ENCODE measurements at regions not wholly inside any gene's neighbourhood (a gene's known extent, or its start where the extent isn't known, plus 50 kb on each side); places are given as distances from the start of the nearest gene placed in this dataset.
"Not testable (repeated sequence)": the region's sequence is repeated elsewhere in the genome, so short reads cannot be mapped to it uniquely, and the experiment has no call there.

GRCh38 chr7:79515358-79515757 lies 61.9 kb upstream of the MAGI2 start:
- H3K27ac Mint-ChIP-seq, result no peak overlapping the region
- DNase-seq, result no peak
- intact Hi-C loops (cut with micrococcal nuclease), result no loop called here

DNA sequence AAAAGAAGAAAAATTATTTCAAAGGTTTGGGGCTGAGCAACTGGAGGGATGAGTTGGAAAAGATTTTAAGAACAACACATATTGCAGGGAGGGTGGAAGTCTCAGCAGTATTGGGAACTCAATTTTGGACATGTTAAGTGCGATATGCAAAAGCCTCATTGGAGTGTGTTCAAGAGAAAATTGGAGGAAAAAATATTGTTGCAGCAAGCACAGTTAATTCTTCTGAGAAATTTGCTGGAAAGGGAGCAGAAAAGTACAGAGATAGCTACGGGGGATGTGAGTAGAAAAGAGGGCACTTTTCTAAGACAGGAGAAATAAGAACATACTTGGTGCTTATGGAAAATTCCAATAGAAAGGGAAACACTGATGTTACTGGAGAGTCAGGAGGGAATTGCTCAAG lies 59.8 kb upstream of the MAGI2 start:
- no peak overlapping the region for H3K27ac Mint-ChIP-seq
- H3K9me3 Mint-ChIP-seq, result no peaks in the 10 kb centered on the region
- intact Hi-C loops (cut with micrococcal nuclease), result no loop called here
- no peaks in the 10 kb centered on the region for H3K4me1 Mint-ChIP-seq
- no peak overlapping the region for H3K4me3 Mint-ChIP-seq
- H3K36me3 Mint-ChIP-seq (ENCODE audit: low read depth), result no peaks in the 10 kb centered on the region
- no peaks in the 10 kb centered on the region for H3K27me3 Mint-ChIP-seq
- DNase-seq, result no peak

More at GRCh38 chr7:79515358-79515757, 61.9 kb upstream of the MAGI2 start:
- Mint-ChIP-seq H3K27me3 (no peaks in the 10 kb centered on the region), H3K4me1 (no peaks in the 10 kb centered on the region), H3K4me3 (no peak overlapping the region), H3K9me3 (no peaks in the 10 kb centered on the region), H3K36me3 (ENCODE audit: low read depth) (no peaks in the 10 kb centered on the region)

GRCh38 chr7:79512261-79512660 lies 58.8 kb upstream of the MAGI2 start:
- H3K4me3 Mint-ChIP-seq, result no peak overlapping the region
- no peaks in the 10 kb centered on the region for H3K4me1 Mint-ChIP-seq

DNA sequence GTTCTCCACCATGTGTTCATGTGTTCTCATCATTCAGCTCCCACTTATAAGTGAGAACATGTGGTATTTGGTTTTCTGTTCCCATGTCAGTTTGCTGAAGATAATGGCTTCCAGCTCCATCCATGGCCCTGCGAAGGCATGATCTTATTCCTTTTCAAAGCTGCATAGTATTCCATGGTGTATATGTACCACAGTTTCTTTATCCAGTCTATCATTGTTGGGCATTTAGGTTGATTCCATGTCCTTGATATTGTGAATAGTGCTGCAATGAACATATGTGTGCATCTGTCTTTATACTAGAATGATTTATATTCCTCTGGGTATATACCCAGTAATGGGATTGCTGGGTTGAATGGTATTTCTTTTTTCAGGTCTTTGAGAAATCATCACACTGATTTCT lies 57.6 kb upstream of the MAGI2 start:
- H3K9me3 Mint-ChIP-seq; H3K4me1 Mint-ChIP-seq; DNase-seq; intact Hi-C loops (cut with micrococcal nuclease); H3K27me3 Mint-ChIP-seq; H3K36me3 Mint-ChIP-seq (ENCODE audit: low read depth); H3K4me3 Mint-ChIP-seq; H3K27ac Mint-ChIP-seq: not testable (repeated sequence)

More at GRCh38 chr7:79512261-79512660, 58.8 kb upstream of the MAGI2 start:
- no peak for DNase-seq
- H3K27me3 Mint-ChIP-seq, result no peaks in the 10 kb centered on the region
- H3K36me3 Mint-ChIP-seq (ENCODE audit: low read depth), result no peaks in the 10 kb centered on the region
- intact Hi-C loops (cut with micrococcal nuclease), result no loop called here
- H3K27ac Mint-ChIP-seq, result no peak overlapping the region
- no peaks in the 10 kb centered on the region for H3K9me3 Mint-ChIP-seq

DNA sequence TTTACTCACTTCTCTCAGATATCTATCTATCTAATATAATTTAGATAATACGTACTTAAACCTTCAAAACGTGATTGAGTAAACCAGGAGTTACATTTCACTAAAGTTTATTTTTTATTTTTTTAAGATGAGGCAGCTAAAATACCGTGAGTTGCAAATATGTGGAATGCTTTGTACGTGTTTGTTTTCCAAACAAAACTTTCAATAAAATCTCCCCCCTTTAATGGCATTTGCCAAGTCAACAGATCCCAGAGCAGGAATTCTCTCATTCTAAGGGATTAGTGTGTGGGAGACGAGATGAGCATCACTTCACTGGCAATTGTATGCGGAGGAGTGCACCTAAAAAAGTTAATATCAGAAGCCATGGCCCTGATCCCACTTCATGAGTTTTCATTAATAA lies 53.7 kb upstream of the MAGI2 start:
- H3K27me3 Mint-ChIP-seq, result no peaks in the 10 kb centered on the region
- no peak overlapping the region for H3K27ac Mint-ChIP-seq
- H3K9me3 Mint-ChIP-seq, result no peaks in the 10 kb centered on the region
- no peaks in the 10 kb centered on the region for H3K36me3 Mint-ChIP-seq (ENCODE audit: low read depth)
- no peaks in the 10 kb centered on the region for H3K4me1 Mint-ChIP-seq
- intact Hi-C loops (cut with micrococcal nuclease), result no loop called here
- H3K4me3 Mint-ChIP-seq, result no peak overlapping the region
- DNase-seq, result no peak

DNA sequence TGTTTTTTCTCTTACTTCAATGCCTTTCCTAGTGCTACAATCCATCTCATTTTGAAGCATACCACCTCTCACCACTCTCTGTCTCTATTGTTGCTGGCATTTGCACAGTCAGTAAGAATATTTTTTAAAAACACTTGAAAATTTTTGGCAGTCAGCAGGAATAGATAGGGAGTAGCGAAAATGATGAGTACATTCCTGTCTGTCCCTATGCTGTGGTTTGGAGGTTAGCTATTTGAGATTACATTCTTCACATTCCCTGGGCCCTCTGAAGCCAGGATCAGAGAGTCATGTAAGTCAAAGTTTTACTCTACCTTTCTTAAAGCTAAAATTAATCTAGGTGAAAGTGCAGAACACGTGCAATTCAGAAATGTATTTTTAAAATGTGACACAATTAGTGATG lies 53.0 kb upstream of the MAGI2 start:
- H3K27me3 Mint-ChIP-seq, result no peaks in the 10 kb centered on the region
- DNase-seq, result no peak
- H3K36me3 Mint-ChIP-seq (ENCODE audit: low read depth), result no peaks in the 10 kb centered on the region
- no peaks in the 10 kb centered on the region for H3K9me3 Mint-ChIP-seq
- H3K4me1 Mint-ChIP-seq, result no peaks in the 10 kb centered on the region
- no peak overlapping the region for H3K4me3 Mint-ChIP-seq
- intact Hi-C loops (cut with micrococcal nuclease), result no loop called here
- no peak overlapping the region for H3K27ac Mint-ChIP-seq

GRCh38 chr7:79504607-79505389 lies 51.3 kb upstream of the MAGI2 start:
- H3K4me1 Mint-ChIP-seq, result no peaks in the 10 kb centered on the region
- H3K36me3 Mint-ChIP-seq (ENCODE audit: low read depth), result no peaks in the 10 kb centered on the region
- no peaks in the 10 kb centered on the region for H3K27me3 Mint-ChIP-seq
- H3K9me3 Mint-ChIP-seq, result no peaks in the 10 kb centered on the region
- intact Hi-C loops (cut with micrococcal nuclease), result no loop called here
- H3K4me3 Mint-ChIP-seq, result no peak overlapping the region
- no peak for DNase-seq
- H3K27ac Mint-ChIP-seq, result no peak overlapping the region
